Spleen (tissue), 11 donors: ENCODE measurements at regions not wholly inside any gene's neighbourhood (a gene's known extent, or its start where the extent isn't known, plus 50 kb on each side); places are given as distances from the start of the nearest gene placed in this dataset.

ENCODE experiments used
- DNase-seq: peaks from one replicate; pipeline ENCODE4 v3.0.0-alpha.2; 2020
- H3K27ac ChIP-seq, 8 donors: fragments of 200-600 bp; sonication (generic) in 7 of 8; 1 replicate in 4 of 8; 2 replicates in 4 of 8; pipeline versions ENCODE4 v1.5.0 to v1.8.0; 2016 to 2021; ENCODE audit warnings: inconsistent platforms in 4 of 8, mild to moderate bottlenecking in 4 of 8, moderate library complexity in 1 of 8
- H3K27me3 ChIP-seq, 7 donors: fragments of 200-600 bp; sonication (generic) in 6 of 7; replicated peaks in 1 of 7; 1 replicate in 4 of 7; 2 replicates in 3 of 7; pipeline versions ENCODE4 v1.5.0 to v1.8.0; 2016 to 2021; ENCODE audit warnings: inconsistent platforms in 3 of 7, mild to moderate bottlenecking in 1 of 7
- H3K36me3 ChIP-seq, 6 donors: fragments of 200-600 bp; sonication (generic) in 5 of 6; 1 replicate in 4 of 6; 2 replicates in 2 of 6; pipeline versions ENCODE4 v1.5.0 to v1.8.0; 2016 to 2021; ENCODE audit warnings: inconsistent platforms in 2 of 6
- H3K4me1 ChIP-seq, 6 donors: fragments of 200-600 bp; sonication (generic) in 5 of 6; 1 replicate in 3 of 6; 2 replicates in 3 of 6; pipeline versions ENCODE4 v1.5.0 to v1.8.0; 2016 to 2021; ENCODE audit warnings: inconsistent platforms in 3 of 6
- H3K4me3 ChIP-seq, 8 donors: fragments of 200-600 bp; sonication (generic) in 7 of 8; 1 replicate in 4 of 8; 2 replicates in 4 of 8; pipeline versions ENCODE4 v1.5.0 to v1.8.0; 2016 to 2021; ENCODE audit warnings: inconsistent platforms in 4 of 8, mild to moderate bottlenecking in 4 of 8, moderate library complexity in 2 of 8
- H3K9me3 ChIP-seq, 8 donors: fragments of 200-600 bp; sonication (generic) in 7 of 8; 1 replicate in 4 of 8; 2 replicates in 4 of 8; pipeline versions ENCODE4 v1.5.0 to v1.8.0; 2016 to 2021; ENCODE audit warnings: inconsistent platforms in 4 of 8
- POLR2A ChIP-seq, 3 donors: fragments of 450-650 bp; IDR thresholded peaks; one replicate each; pipeline ENCODE4 v1.5.1; 2017; ENCODE audit warnings: antibody characterized with exemption in 3 of 3, mild to moderate bottlenecking in 1 of 3
- POLR2AphosphoS5 ChIP-seq, 3 donors: sonication (generic); formaldehyde crosslinking; IDR thresholded peaks; one replicate each; pipeline ENCODE4 v1.5.1; 2017; ENCODE audit warnings: antibody characterized with exemption in 3 of 3
- WGBS, 5 donors: extraction: QIAGEN DNeasy Blood & Tissue Kit in 3 of 5; methylation state at CpG; one replicate each; pipeline versions ENCODE4 v1.1.5 to v1.1.7; 2013 to 2018; 5-methylcytosine and 5-hydroxymethylcytosine counted together
- intact Hi-C: fragments of 100-400 bp; cut with DNase I; formaldehyde crosslinking; loops from one replicate; pipeline ENCODE4 v1.15.0; 2023; ENCODE audit warnings: low total_unique reads
- TF ChIP-seq, protein P1 (sequence below), 11 experiments: fragments of 200-600 bp in 7 of 11; fragments of 450-650 bp in 4 of 11; sonication (generic) in 4 of 11; IDR thresholded peaks in 8 of 11; conservative IDR thresholded peaks in 3 of 11; 1 replicate in 7 of 11; 2 replicates in 4 of 11; pipeline versions ENCODE4 v1.4.0 to v1.8.0; 2016 to 2021; ENCODE audit warnings: antibody characterized with exemption in 11 of 11, inconsistent platforms in 4 of 11, mild to moderate bottlenecking in 1 of 11
- donor health status: healthy with polysubstance abuse.
- donor health status: DM: no; HTN: no; CAD: no; lungs with moderate emphysema.
- donor health status: DM: no; HTN: no; CAD: no.
- donor health status: Bipolar disorder and iron deficiency.
- donor health status: healthy.
- donor health status: DM: no; HTN: no; CAD: no.
- donor health status: DM: yes; HTN: yes; CAD: no.

DNA sequence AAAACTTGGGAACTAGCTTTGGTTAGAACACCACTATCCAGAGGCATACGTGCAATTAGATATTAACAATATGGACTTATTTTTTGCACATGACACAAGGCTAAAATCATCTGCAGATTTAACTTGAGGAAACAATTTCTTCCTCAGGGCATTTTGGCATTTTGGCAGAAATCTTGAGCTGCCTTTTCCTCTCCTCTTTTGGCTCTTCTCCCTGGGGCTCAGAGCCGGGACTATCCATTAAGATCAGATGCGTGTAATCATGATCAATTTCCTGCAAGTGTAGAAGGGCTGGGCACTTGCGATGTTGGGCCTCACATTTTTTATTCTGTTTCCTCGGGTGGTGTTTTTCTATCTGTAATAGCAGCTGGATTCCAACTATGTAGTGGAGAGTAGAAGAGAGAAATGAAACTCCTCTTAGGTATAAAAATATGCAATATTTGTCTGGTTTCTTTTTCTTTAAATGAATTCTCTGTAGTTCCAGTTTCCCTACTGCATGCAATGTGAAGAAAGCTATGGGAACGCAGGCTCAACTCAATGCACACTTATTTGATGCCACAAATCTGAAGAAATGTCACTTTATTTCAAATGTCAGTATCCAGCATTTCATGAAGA, 1010.8 kb downstream of the FLRT2 start:
- no peak overlapping the region for H3K27ac ChIP-seq
- H3K36me3 ChIP-seq, result no peaks in the 10 kb centered on the region
- no peak for DNase-seq
- 57 to 72% (median 63%) methylated on average over 6 of the region's 6 CpGs for WGBS, 5 donors
- intact Hi-C loops, result no loop called here
- H3K4me1 ChIP-seq, result no peaks in the 10 kb centered on the region
- no peak for TF ChIP-seq POLR2A (IDR thresholded peaks at IDR 0.05)
- TF ChIP-seq, protein P1, sequence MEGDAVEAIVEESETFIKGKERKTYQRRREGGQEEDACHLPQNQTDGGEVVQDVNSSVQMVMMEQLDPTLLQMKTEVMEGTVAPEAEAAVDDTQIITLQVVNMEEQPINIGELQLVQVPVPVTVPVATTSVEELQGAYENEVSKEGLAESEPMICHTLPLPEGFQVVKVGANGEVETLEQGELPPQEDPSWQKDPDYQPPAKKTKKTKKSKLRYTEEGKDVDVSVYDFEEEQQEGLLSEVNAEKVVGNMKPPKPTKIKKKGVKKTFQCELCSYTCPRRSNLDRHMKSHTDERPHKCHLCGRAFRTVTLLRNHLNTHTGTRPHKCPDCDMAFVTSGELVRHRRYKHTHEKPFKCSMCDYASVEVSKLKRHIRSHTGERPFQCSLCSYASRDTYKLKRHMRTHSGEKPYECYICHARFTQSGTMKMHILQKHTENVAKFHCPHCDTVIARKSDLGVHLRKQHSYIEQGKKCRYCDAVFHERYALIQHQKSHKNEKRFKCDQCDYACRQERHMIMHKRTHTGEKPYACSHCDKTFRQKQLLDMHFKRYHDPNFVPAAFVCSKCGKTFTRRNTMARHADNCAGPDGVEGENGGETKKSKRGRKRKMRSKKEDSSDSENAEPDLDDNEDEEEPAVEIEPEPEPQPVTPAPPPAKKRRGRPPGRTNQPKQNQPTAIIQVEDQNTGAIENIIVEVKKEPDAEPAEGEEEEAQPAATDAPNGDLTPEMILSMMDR (IDR thresholded peaks at IDR 0.05 in 8 of 11, conservative IDR thresholded peaks at IDR 0.05 in 3 of 11), result no peak
- no peak for TF ChIP-seq POLR2AphosphoS5 (IDR thresholded peaks at IDR 0.05)
- H3K9me3 ChIP-seq, result peaks cover 0 to 3% (median 0%) of the 10 kb centered on the region in 8 donors
- H3K27me3 ChIP-seq, result no peaks in the 10 kb centered on the region
- H3K4me3 ChIP-seq, result no peak overlapping the region

DNA sequence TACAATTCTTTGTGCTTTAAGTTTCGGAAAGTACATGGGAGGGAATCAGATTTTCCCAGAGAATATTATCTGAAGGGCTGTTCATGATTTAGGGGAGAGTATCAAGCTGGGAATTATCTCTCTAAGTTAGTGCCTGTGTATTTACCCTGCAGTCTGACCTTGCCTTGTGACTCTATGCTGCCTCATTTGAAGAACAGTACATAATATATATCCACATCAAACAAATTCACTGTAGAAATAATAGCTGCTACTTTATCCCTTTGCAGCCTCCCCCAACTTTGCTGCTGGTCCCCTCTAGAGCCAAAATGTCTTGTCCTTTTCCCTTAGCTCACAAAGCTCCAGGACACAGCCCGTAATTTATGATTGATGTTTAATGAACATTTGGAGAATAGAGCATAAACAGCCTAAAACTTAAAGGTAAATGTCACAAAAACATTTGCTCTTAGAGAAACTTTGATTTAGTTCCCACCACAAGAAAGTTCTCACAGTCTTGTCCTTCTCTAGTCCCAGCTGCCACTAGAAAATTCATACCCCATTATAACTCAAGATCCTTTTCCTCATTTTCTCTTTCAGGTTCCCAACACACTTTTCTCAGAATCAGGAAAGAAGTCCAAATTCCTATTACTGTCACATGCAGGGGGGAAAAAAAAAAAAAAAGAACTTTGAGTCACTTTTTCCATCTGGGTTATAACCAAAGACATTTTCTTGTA, 1009.6 kb downstream of the FLRT2 start:
- Histone ChIP-seq H3K4me1 (no peaks in the 10 kb centered on the region), H3K4me3 (no peak overlapping the region), H3K36me3 (no peaks in the 10 kb centered on the region), H3K27ac (no peak overlapping the region), H3K9me3 (peaks cover 0 to 3% (median 0%) of the 10 kb centered on the region in 8 donors), H3K27me3 (no peaks in the 10 kb centered on the region)
- intact Hi-C loops, result no loop called here
- no peak for DNase-seq
- 69 to 86% (median 76%) methylated on average over 2 of the region's 2 CpGs for WGBS, 5 donors
- TF ChIP-seq POLR2AphosphoS5 (IDR thresholded peaks at IDR 0.05) (no peak), POLR2A (IDR thresholded peaks at IDR 0.05) (no peak)
- TF ChIP-seq, protein P1 (IDR thresholded peaks at IDR 0.05 in 8 of 11, conservative IDR thresholded peaks at IDR 0.05 in 3 of 11), result no peak

DNA sequence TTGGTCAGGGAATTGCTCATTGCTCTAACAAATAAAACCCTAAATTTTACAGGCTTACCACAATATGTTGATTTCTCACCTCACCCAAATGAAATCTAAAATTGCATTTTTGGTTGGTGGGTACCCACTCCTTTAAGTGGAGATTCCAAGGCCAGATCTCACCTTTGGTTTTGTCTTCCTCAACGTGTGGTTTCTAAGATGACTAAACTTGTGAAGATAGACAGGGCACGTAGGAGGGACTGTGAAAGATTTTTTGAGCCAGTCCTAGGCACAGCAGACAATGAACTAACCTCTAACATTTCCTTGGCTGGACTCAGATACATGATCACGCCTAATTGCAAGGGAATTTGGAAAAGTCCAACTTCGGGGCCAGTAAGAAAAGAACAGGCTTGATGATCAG, 1003.9 kb downstream of the FLRT2 start:
- H3K9me3 ChIP-seq, result peaks cover 0 to 8% (median 0%) of the 10 kb centered on the region in 8 donors
- TF ChIP-seq POLR2A (IDR thresholded peaks at IDR 0.05), result no peak
- TF ChIP-seq, protein P1 (IDR thresholded peaks at IDR 0.05 in 8 of 11, conservative IDR thresholded peaks at IDR 0.05 in 3 of 11), result no peak
- no peak for TF ChIP-seq POLR2AphosphoS5 (IDR thresholded peaks at IDR 0.05)
- H3K36me3 ChIP-seq, result no peaks in the 10 kb centered on the region
- no peak overlapping the region for H3K27ac ChIP-seq
- DNase-seq, result no peak
- H3K27me3 ChIP-seq, result no peaks in the 10 kb centered on the region
- no peak overlapping the region for H3K4me3 ChIP-seq
- WGBS, 5 donors, result 77 to 81% (median 78%) methylated on average over 4 of the region's 4 CpGs
- intact Hi-C loops, result no loop called here
- no peaks in the 10 kb centered on the region for H3K4me1 ChIP-seq

DNA sequence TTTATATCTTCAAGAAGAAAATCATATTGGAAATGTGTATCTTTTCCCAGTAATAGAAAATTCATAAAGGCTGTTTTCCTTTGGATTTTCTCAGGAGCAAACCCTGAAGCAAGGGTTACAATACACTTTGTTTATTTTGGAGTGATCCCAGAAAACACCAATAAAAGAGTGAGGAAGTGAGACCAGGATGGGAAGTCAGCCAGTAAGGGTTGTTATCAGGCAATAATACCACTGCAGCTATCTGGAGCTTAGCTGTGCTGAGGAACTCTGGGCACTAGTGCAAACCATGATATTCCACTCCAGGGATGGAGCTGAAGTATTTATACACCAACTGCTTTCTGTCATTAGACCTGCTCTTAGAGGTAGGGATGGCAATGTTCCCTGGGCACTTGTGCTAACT, 1002.3 kb downstream of the FLRT2 start:
- no peak for DNase-seq

More for the DNA sequence above, 1002.3 kb downstream of the FLRT2 start:
- no peaks in the 10 kb centered on the region for H3K4me1 ChIP-seq
- no peak overlapping the region for H3K27ac ChIP-seq
- peaks cover 0 to 5% (median 0%) of the 10 kb centered on the region in 8 donors for H3K9me3 ChIP-seq
- no peak for TF ChIP-seq POLR2A (IDR thresholded peaks at IDR 0.05)
- no peak for TF ChIP-seq POLR2AphosphoS5 (IDR thresholded peaks at IDR 0.05)
- no peaks in the 10 kb centered on the region for H3K36me3 ChIP-seq
- intact Hi-C loops, result no loop called here
- no peak overlapping the region for H3K4me3 ChIP-seq
- H3K27me3 ChIP-seq, result no peaks in the 10 kb centered on the region
